ENCODE measurements at regions not wholly inside any gene's neighbourhood (a gene's known extent, or its start where the extent isn't known, plus 50 kb on each side); places are given as distances from the start of the nearest gene placed in this dataset.

GRCh38 chr20:17887331-17888030 is 81.1 kb downstream of the SNX5 start:
- 95% methylated on average over 2 of the region's 10 CpGs; no CpG with 5 or more reads in 1 of the 2 experiments for WGBS, 2 experiments (ENCODE audit: extremely low coverage in 2 of 2, insufficient read length in 1 of 2)
- no peak overlapping the region for H2AK9ac ChIP-seq (replicated peaks; ENCODE audit: low read depth, low read length, poor library complexity)
- dilution Hi-C loops (cut with HindIII; ENCODE audit: low sequenced_read_pairs, unreplicated experiment) = no loop called here
- peaks cover 11% of the 10 kb centered on the region for H3K9me3 ChIP-seq (ENCODE audit: control insufficient read depth, insufficient read depth, low read length)
- H3K9ac ChIP-seq (ENCODE audit: low read depth, low read length) = no peak overlapping the region
- H3K56ac ChIP-seq (ENCODE audit: extremely low read depth, insufficient read depth, low read length) = no peak overlapping the region
- ChIA-PET POLR2A (ENCODE audit: unreplicated experiment) (no interaction called here), CTCF (no interaction called here)
- no peak overlapping the region for H3K18ac ChIP-seq (ENCODE audit: low read depth, low read length)
- H2AK5ac ChIP-seq (ENCODE audit: low read depth, low read length) = peak overlapping the region; percentile 39; the same call in 1 of the 2 replicates
- no peak overlapping the region for H3K27ac ChIP-seq (ENCODE audit: insufficient read depth, low read length)
- no peaks in the 10 kb centered on the region for H3K27me3 ChIP-seq (ENCODE audit: control insufficient read depth, insufficient read depth, low read length)
- no peaks in the 10 kb centered on the region for H3K9me1 ChIP-seq (ENCODE audit: insufficient read depth, low read length)
- in situ Hi-C loops (cut with MboI; ENCODE audit: low sequenced_read_pairs) = no loop called here
- H3K79me1 ChIP-seq (ENCODE audit: low read depth in 1 of 2, low read length in 2 of 2) = no peaks in the 10 kb centered on the region; a peak in 1 of 4 replicates
- H3K4ac ChIP-seq (ENCODE audit: low read depth, low read length) = no peak overlapping the region
- H4K20me1 ChIP-seq (ENCODE audit: insufficient read depth, low read length) = no peaks in the 10 kb centered on the region
- TF ChIP-seq RFX5 (IDR thresholded peaks at IDR 0.05; ENCODE audit: low read depth, low read length) = no peak
- no peak for TF ChIP-seq SMC3 (IDR thresholded peaks at IDR 0.05; ENCODE audit: low read depth, low read length)
- TF ChIP-seq RCOR1 (IDR thresholded peaks at IDR 0.05; ENCODE audit: insufficient replicate concordance, low read length) = no peak
- TF ChIP-seq ELK1 (IDR thresholded peaks at IDR 0.05; ENCODE audit: borderline replicate concordance, low read depth, low read length) = no peak
- TF ChIP-seq RAD21 (IDR thresholded peaks at IDR 0.05; ENCODE audit: low read length) = no peak
- no peaks in the 10 kb centered on the region for H3K36me3 ChIP-seq (ENCODE audit: control insufficient read depth, insufficient read depth, low read length)
- H3K14ac ChIP-seq (replicated peaks; ENCODE audit: low read depth, low read length) = no peak overlapping the region
- no peak overlapping the region for H2AFZ ChIP-seq (replicated peaks; ENCODE audit: low read length, poor library complexity)
- no peak overlapping the region for H4K91ac ChIP-seq (ENCODE audit: insufficient read depth, low read depth, low read length)
- no TSS peak for BruUV-seq (replicated peaks)
- H2BK15ac ChIP-seq (ENCODE audit: low read depth, low read length) = no peak overlapping the region
- H2BK20ac ChIP-seq (ENCODE audit: low read depth, low read length) = no peak overlapping the region
- intact Hi-C loops (cut with micrococcal nuclease) = no loop called here
- DNase-seq (no peak), ATAC-seq (ENCODE audit: low read depth) (no peak)
- H3K4me2 ChIP-seq (ENCODE audit: low read depth, low read length) = no peak overlapping the region
- no peak overlapping the region for H4K8ac ChIP-seq (ENCODE audit: low read depth in 2 of 2, low read length in 2 of 2)
- no peak overlapping the region for H2BK5ac ChIP-seq (ENCODE audit: low read depth, low read length, poor library complexity, severe bottlenecking)
- H3K4me3 ChIP-seq (ENCODE audit: insufficient read depth, low read depth, low read length) = no peak overlapping the region
- H4K5ac ChIP-seq (ENCODE audit: low read depth, low read length) = no peak overlapping the region
- no peak overlapping the region for H2BK120ac ChIP-seq (ENCODE audit: low read depth, low read length)
- no peak overlapping the region for H3K23ac ChIP-seq (ENCODE audit: low read depth, low read length)
- peaks cover 4% of the 10 kb centered on the region; the same call in 1 of the 2 replicates for H3K4me1 ChIP-seq (ENCODE audit: control insufficient read depth, insufficient read depth, low read length)

Data from IMR-90 (cell line).